ENCODE measurements at regions not wholly inside any gene's neighbourhood (a gene's known extent, or its start where the extent isn't known, plus 50 kb on each side); places are given as distances from the start of the nearest gene placed in this dataset.
"Not testable (repeated sequence)": the region's sequence is repeated elsewhere in the genome, so short reads cannot be mapped to it uniquely, and the experiment has no call there.

DNA sequence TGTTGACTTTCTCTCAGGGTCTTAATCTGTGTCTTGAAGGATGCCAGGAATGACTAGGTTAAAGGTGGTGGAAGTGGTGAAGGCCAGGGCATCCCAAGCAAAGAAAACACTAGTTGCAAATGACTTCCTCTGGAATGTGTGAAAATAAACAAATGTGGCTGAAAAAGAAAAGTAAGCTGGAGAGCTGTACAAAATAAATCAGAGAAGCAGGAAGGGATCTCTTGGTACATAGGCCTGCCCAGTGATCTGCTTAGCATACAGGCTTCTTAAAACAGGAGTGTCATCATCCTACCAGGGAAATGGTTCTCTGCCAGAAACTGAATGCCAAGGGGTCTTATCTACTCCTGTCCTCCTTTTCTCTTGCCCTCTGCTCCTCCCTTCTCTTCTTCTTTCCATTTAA is 1616.0 kb downstream of the KHDRBS2 start:
- no peak for DNase-seq (ENCODE audit: low read depth)

DNA sequence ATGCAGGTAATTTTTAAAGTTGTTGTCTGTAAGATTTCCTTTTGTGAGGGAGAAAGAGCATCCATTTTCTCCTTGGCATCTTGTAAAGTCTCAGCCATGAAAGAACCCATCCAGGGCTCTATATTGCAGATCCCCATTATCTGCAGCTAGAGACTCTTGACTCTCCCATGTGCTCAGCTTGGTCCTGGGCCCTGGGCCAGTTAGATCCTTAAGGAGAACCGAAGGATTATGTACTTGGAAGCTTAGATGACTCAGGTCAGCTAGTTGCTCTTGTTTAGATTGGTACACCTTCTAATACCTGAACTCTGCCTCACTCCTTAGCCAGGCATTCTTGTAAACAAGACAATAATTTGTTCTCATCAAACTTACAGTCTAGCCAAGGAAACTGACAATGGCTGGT is 1617.6 kb downstream of the KHDRBS2 start:
- DNase-seq (ENCODE audit: low read depth), result no peak

- DNase-seq (ENCODE audit: low read depth), result not testable (repeated sequence)
These were observed 1622.8 kb downstream of the KHDRBS2 start for GRCh38 chr6:60663199-60663598.

DNA sequence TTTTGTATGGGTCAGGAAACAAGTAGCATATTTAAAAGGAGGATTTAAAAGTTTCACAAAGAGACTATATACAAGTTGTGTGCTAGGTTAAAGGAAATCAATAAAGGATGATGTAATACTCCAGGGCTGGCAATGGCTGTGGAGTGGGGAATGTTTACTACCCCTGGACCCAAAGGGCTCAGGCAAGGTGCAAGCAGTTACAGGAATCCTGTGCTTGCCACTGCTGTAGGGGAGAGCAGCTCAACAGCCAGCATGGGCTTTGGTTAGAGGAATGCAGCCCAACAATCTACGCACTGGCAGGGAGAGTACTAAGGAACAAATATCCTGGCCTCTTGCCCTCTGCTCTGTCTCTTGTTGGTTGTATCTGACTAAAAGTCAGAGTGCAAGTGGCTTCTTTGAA is 1642.2 kb downstream of the KHDRBS2 start:
- DNase-seq (ENCODE audit: low read depth), result no peak

- DNase-seq (ENCODE audit: low read depth), result not testable (repeated sequence)
These were observed 1646.8 kb downstream of the KHDRBS2 start for GRCh38 chr6:60639185-60639584.
